ENCODE measurements at regions not wholly inside any gene's neighbourhood (a gene's known extent, or its start where the extent isn't known, plus 50 kb on each side); places are given as distances from the start of the nearest gene placed in this dataset.

GRCh38 chr22:48559647-48560388 lies 1267.9 kb downstream of the BRD1 start:
- DNase-seq = no peak

DNA sequence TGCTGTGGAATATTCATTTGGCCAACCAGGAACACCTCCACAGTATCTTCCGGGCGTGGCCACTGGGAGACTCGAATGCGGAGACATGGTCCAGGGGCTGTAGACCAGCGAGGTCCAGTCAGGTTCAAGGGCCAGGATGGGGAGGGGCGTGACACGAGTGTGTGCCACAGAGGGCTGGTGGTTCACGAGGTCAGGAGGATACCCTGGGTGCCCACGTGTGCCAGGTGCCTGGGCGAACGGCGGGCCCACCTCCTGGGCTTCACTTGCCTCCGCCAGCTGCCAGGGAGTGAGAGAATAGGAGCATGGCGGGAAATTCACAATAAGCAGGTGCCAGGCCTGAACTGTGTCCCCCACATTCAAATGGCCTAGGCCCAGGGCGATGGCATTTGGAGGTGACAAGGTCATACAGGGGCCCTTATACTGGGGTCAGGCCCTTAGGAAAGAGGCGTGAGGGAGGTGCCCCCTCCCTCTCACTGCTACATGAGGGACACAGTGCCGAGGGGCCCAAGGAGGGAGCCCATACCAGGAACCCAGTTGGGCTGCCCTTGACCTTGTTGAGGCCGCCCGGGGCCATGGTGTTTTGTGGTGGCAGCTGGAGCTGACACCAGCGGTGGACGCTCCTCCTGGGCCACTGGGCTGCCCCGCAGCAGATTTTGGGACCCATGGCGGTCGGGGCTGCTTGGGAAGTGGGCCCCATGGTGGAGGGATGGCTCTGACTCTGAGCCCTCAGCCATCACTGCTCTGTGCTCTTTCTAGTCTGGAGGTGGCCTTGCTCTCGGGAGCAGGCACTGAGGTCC lies 1268.9 kb downstream of the BRD1 start:
- no peak for DNase-seq

- no peak for DNase-seq
These were observed 1269.7 kb downstream of the BRD1 start for GRCh38 chr22:48558016-48558415.

DNA sequence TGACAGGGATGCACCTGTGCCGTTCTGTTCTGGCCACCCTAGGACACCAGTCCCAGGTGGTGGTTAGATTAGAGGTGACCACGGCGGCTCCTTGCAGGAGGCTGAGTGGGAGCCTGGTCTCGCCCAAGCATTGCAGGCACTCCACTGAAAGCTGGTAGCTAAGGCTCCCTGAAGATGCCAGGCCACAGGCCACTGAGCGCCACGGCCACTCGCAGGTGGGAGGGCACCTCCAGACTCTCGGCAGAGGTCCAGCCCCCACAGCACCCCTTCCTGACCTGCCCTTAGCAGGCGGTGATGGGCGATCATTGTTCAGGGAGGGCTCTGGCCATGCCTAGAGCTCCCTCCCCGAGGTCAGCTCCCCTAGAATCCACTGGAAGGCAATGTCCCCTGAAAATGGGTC lies 1270.2 kb downstream of the BRD1 start:
- no peak for DNase-seq

DNA sequence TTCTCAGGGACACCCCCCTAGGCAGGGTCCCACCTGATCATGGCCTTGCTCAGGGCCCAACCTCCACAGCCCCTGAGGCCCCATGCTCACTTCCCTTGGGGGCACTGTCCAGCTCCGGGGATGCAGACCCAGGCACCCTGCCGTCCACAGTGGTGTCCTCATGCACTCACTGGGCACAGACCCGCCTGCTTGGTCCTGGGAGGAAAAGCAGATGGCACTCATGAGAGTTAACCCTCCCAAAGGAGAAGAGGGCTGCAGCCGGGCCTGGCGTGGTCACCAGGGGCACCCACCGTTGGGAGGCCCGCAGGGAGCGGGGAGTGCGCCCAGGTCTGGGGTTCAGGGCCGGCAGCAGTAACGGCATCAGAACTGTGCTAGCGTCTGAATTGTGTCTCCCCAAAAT lies 1270.9 kb downstream of the BRD1 start:
- DNase-seq = no peak

DNA sequence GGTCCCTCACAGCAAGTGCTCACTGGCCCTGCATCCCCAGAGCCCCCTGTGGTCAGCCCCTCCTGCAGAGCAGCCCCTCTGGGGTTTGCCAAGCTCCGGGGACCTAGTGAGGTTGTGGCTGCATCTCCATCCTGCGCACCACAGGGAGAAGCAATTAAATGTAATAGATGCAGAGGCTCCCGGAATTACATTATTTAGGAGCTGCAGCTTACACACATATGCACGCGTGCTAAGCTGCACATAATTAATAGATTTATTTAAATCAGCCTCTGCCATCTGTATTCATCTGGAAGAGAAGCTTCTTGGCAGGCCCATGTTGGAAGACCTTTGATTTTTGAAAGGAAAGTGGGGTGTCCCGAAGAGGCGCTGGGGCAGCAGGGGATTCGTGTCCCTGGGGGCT lies 1271.5 kb downstream of the BRD1 start:
- DNase-seq = no peak

- DNase-seq = no peak
These were observed 1272.1 kb downstream of the BRD1 start for GRCh38 chr22:48555606-48556005.

- DNase-seq = no peak
These were observed 1272.6 kb downstream of the BRD1 start for GRCh38 chr22:48554893-48555572.

DNA sequence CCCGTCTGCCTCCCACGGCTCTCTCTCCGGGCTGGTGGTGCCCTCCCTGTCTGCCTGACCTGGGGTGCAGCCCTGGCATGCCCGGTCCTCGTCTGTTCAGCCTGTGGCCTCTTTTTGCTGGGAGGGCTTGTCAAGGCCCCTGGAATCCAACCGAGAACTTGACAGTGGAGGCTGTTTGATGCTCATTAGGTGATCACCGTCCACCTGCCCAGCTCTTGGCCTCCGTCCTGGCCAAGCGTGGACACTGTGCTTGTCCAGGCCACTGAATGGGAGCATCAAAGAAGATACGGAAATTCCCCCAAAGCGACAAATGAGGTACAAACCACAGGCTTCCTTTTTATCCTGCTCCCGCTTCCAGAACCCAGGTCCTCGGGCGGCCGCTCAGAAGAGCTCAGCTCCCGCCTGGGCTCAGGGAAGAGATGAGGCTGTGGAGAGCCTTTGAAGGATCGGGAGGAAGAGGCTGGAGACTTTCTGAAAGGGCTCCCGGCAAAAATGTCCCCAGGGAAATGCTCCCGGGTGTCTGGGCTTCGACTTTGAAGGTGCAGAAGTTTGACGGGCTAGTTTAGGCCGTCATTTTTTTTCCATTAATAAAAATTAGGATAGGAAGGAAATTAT lies 1273.9 kb downstream of the BRD1 start:
- DNase-seq = no peak

DNA sequence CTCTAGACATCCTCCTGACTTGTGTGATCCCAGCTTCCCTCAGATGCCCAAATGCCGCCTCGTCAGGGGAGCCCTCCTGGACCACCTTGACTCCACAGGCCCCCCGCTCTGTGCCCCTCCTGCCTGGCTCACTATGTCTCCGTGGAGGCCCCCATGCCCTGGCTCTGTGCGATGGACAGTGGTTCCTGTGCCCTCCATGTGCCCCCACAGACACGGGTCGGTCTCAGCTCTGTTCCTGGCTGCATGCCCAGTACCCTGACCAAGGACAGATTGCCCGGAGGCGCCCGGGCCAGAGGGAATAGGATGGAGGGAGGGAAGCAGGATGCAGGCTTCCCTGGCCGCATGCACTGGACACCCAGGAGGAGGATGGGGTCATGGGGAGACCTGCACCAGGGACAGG lies 1274.6 kb downstream of the BRD1 start:
- no peak for DNase-seq

GRCh38 chr22:48551716-48552268 lies 1275.9 kb downstream of the BRD1 start:
- DNase-seq = no peak

GRCh38 chr22:48551061-48551460 lies 1276.6 kb downstream of the BRD1 start:
- DNase-seq = no peak

GRCh38 chr22:48548391-48548790 lies 1279.3 kb downstream of the BRD1 start:
- no peak for DNase-seq

DNA sequence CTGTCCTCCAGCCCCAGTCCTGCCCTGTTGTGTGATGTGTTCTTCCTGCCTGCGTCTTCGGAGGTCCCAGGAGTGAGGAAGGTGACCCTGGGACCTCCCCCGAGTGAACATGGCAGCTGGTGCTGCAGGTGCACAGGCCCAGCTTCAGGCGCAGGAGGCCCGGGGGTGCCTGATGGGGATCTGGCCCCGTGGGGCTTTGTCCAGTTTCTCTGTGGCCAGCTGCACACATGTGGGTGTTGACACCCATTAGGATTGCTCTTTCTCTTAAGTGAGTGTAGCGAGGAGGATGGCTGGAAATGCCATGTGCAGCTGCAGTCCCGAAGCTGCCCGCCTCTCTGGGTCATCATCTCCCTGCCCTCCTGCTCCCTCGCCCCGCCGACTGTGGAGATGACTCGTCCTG lies 1279.7 kb downstream of the BRD1 start:
- no peak for DNase-seq

- no peak for DNase-seq
These were observed 1280.8 kb downstream of the BRD1 start for GRCh38 chr22:48546653-48547424.

DNA sequence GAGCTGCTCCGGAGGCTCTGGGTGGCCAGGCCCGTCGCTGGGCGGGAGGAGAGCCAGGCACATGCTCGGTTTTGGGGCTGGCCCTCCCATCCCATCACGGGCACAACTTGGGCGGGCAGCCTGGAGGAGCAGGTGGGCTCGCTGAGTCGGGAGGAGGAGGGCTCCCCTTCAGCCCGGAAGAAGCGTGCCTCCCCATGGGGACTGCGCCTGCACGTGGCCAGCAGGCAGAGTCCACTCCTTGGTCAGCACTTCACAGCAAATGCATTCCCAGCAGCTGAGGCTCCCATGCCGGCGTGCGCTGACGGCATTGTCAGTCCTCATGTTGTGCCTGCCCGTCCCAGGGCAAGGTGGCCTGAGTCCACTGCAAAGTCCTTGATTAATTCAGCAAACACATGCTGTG lies 1281.7 kb downstream of the BRD1 start:
- DNase-seq = no peak

- no peak for DNase-seq
These were observed 1286.1 kb downstream of the BRD1 start for GRCh38 chr22:48541401-48542098.

- DNase-seq = no peak
These were observed 1288.4 kb downstream of the BRD1 start for GRCh38 chr22:48539261-48539660.

GRCh38 chr22:48538291-48538820 lies 1289.3 kb downstream of the BRD1 start:
- DNase-seq = no peak

GRCh38 chr22:48537343-48537680 lies 1290.4 kb downstream of the BRD1 start:
- peak in 7 of 56 donors; percentile 28 to 69 (median 57) for DNase-seq

Data from amygdala (tissue), 56 donors.